Neural cell (in vitro differentiated cells): ENCODE measurements at regions not wholly inside any gene's neighbourhood (a gene's known extent, or its start where the extent isn't known, plus 50 kb on each side); places are given as distances from the start of the nearest gene placed in this dataset.

ENCODE experiments used
- H2AFZ ChIP-seq: fragments of 200-600, 300-800 bp; sonication (generic), shearing (Covaris generic); 2 replicates; pipeline ENCODE4 v1.6.0; 2014; ENCODE audit warnings: low read depth, mild to moderate bottlenecking, antibody characterized with exemption, low read length, moderate library complexity
- H3F3A ChIP-seq: fragments of 200-600 bp; shearing (Covaris generic); 2 replicates; pipeline ENCODE4 v1.6.1; 2016; ENCODE audit warnings: mild to moderate bottlenecking, moderate library complexity, mixed read lengths, antibody characterized with exemption, low read length; ENCODE audit not compliant: insufficient read depth, poor library complexity, severe bottlenecking
- H3K27ac ChIP-seq: fragments of 200-600, 300-800 bp; sonication (generic), shearing (Covaris generic); 2 replicates; pipeline ENCODE4 v1.5.1; 2014; ENCODE audit warnings: mild to moderate bottlenecking, low read length, moderate library complexity
- H3K27me3 ChIP-seq: fragments of 300-800, 200-600 bp; sonication (generic), shearing (Covaris generic); 2 replicates; pipeline ENCODE4 v1.6.0; 2014; ENCODE audit warnings: mild to moderate bottlenecking, low read depth, low read length, moderate library complexity; ENCODE audit not compliant: insufficient read depth
- H3K36me3 ChIP-seq: fragments of 300-800, 200-600 bp; sonication (generic), shearing (Covaris generic); 2 replicates; pipeline ENCODE4 v1.5.1; 2014; ENCODE audit warnings: mild to moderate bottlenecking, antibody characterized with exemption, low read length, moderate library complexity; ENCODE audit not compliant: insufficient read depth
- H3K4me2 ChIP-seq: fragments of 300-800, 200-600 bp; sonication (generic), shearing (Covaris generic); 2 replicates; pipeline ENCODE4 v1.6.0; 2014; ENCODE audit warnings: mild to moderate bottlenecking, low read length
- H3K4me3 ChIP-seq: fragments of 300-800, 200-600 bp; sonication (generic), shearing (Covaris generic); 2 replicates; pipeline ENCODE4 v1.5.1; 2014; ENCODE audit warnings: mild to moderate bottlenecking, low read length, moderate library complexity
- H3K79me2 ChIP-seq: fragments of 200-600 bp; shearing (Covaris generic); replicated peaks from 2 replicates; pipeline ENCODE4 v1.6.0; 2014; ENCODE audit warnings: mild to moderate bottlenecking, low read length, moderate library complexity; ENCODE audit not compliant: insufficient read depth
- H3K9ac ChIP-seq: fragments of 300-800, 200-600 bp; sonication (generic), shearing (Covaris generic); 2 replicates; pipeline ENCODE4 v1.6.1; 2016; ENCODE audit warnings: mild to moderate bottlenecking, low read length, mixed read lengths
- H3K9me2 ChIP-seq: fragments of 200-600 bp; shearing (Covaris generic); 2 replicates; pipeline ENCODE4 v1.6.1; 2016; ENCODE audit warnings: mild to moderate bottlenecking, low read length, mixed read lengths; ENCODE audit not compliant: insufficient read depth
- H3K9me3 ChIP-seq: fragments of 200-600, 300-800 bp; sonication (generic), shearing (Covaris generic); 2 replicates; pipeline ENCODE4 v1.6.1; 2016; ENCODE audit warnings: mild to moderate bottlenecking, mixed run types, low read length, moderate library complexity, mixed read lengths
- H4K20me1 ChIP-seq: fragments of 200-600 bp; shearing (Covaris generic); 2 replicates; pipeline ENCODE4 v1.6.1; 2016; ENCODE audit warnings: mild to moderate bottlenecking, mixed run types; ENCODE audit not compliant: insufficient read depth
- CTCF ChIP-seq: fragments of 450-650 bp; IDR thresholded peaks from 2 replicates; pipeline ENCODE4 v1.5.1; 2014; ENCODE audit warnings: antibody characterized with exemption, mild to moderate bottlenecking, moderate library complexity; ENCODE audit not compliant: poor library complexity, severe bottlenecking
- EP300 ChIP-seq: fragments of 450-650 bp; conservative IDR thresholded peaks from 2 replicates; pipeline ENCODE4 v1.6.1; 2014; ENCODE audit warnings: antibody characterized with exemption, mild to moderate bottlenecking, moderate library complexity; ENCODE audit not compliant: poor library complexity, severe bottlenecking
- EZH2 ChIP-seq: fragments of 200-600, 300-800 bp; shearing (Covaris generic), sonication (generic); IDR thresholded peaks from 2 replicates; pipeline ENCODE4 v1.6.1; 2014; ENCODE audit warnings: antibody characterized with exemption, low read length, borderline replicate concordance, mild to moderate bottlenecking; ENCODE audit not compliant: insufficient read depth, poor library complexity, severe bottlenecking
- MXI1 ChIP-seq: fragments of 450-650 bp; conservative IDR thresholded peaks from 2 replicates; pipeline ENCODE4 v1.6.1; 2014; ENCODE audit warnings: antibody characterized with exemption, mild to moderate bottlenecking; ENCODE audit not compliant: poor library complexity, severe bottlenecking
- POLR2AphosphoS5 ChIP-seq: IDR thresholded peaks from 2 replicates; pipeline ENCODE4 v1.6.1; 2012
- RAD21 ChIP-seq: fragments of 450-650 bp; conservative IDR thresholded peaks from 2 replicates; pipeline ENCODE4 v1.6.1; 2014; ENCODE audit warnings: antibody characterized with exemption, mild to moderate bottlenecking, moderate library complexity
- REST ChIP-seq: IDR thresholded peaks from 2 replicates; pipeline ENCODE4 v1.6.1; 2012; ENCODE audit warnings: borderline replicate concordance
- SMC3 ChIP-seq: fragments of 450-650 bp; conservative IDR thresholded peaks from 2 replicates; pipeline ENCODE4 v1.6.1; 2014; ENCODE audit warnings: antibody characterized with exemption, mild to moderate bottlenecking, moderate library complexity; ENCODE audit not compliant: poor library complexity
- TAF1 ChIP-seq: IDR thresholded peaks from 2 replicates; pipeline ENCODE4 v1.6.1; 2012; ENCODE audit warnings: low read depth

GRCh38 chr10:65816536-65816935, 1109.3 kb upstream of the LRRTM3 start:
- H3K36me3 ChIP-seq: no peaks in the 10 kb centered on the region
- H3K79me2 ChIP-seq: no peaks in the 10 kb centered on the region
- no peaks in the 10 kb centered on the region for H3K9me2 ChIP-seq
- H3K4me3 ChIP-seq: no peak overlapping the region
- TF ChIP-seq SMC3 (no peak), POLR2AphosphoS5 (no peak), EP300 (no peak), REST (no peak), MXI1 (no peak), CTCF (no peak), EZH2 (no peak), RAD21 (no peak), TAF1 (no peak)
- H3K27ac ChIP-seq: no peak overlapping the region
- no peaks in the 10 kb centered on the region for H3K27me3 ChIP-seq
- H4K20me1 ChIP-seq: no peaks in the 10 kb centered on the region
- no peak overlapping the region for H3K9ac ChIP-seq
- no peaks in the 10 kb centered on the region for H3F3A ChIP-seq
- no peak overlapping the region for H3K4me2 ChIP-seq
- H2AFZ ChIP-seq: no peak overlapping the region
- no peaks in the 10 kb centered on the region for H3K9me3 ChIP-seq

- H3K36me3 ChIP-seq: no peaks in the 10 kb centered on the region
- no peaks in the 10 kb centered on the region for H3K79me2 ChIP-seq
- TF ChIP-seq TAF1: no peak
- TF ChIP-seq POLR2AphosphoS5: no peak
- no peak for TF ChIP-seq RAD21
- no peak for TF ChIP-seq CTCF
- no peaks in the 10 kb centered on the region for H4K20me1 ChIP-seq
- no peaks in the 10 kb centered on the region for H3K27me3 ChIP-seq
- no peaks in the 10 kb centered on the region for H3K9me3 ChIP-seq
- H3K27ac ChIP-seq: no peak overlapping the region
- no peak overlapping the region for H2AFZ ChIP-seq
- H3K4me2 ChIP-seq: no peak overlapping the region
- no peaks in the 10 kb centered on the region for H3K9me2 ChIP-seq
- H3K9ac ChIP-seq: no peak overlapping the region
- no peak overlapping the region for H3K4me3 ChIP-seq
- H3F3A ChIP-seq: no peaks in the 10 kb centered on the region
Observed at GRCh38 chr10:65818990-65819389, 1106.8 kb upstream of the LRRTM3 start.
